ENCODE measurements at regions not wholly inside any gene's neighbourhood (a gene's known extent, or its start where the extent isn't known, plus 50 kb on each side); places are given as distances from the start of the nearest gene placed in this dataset.
"Not testable (repeated sequence)": the region's sequence is repeated elsewhere in the genome, so short reads cannot be mapped to it uniquely, and the experiment has no call there.

DNA sequence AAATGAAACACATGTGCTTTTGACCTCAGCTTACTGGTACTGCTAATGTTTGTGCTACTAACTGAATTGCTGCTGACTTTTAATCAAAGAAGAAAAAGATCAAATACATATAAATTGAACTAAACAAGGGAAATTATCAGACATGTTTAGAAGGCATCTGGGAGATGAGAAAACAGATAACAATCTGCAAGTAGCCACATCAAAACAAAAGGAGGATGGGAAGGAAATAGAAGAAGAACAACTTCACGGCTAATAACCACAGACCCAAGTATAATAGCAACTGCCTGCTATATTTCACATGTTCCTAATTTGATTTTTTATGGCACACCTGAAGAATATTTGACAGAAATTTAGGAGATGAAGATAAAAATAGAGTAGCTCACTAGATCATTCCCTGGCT is 542.6 kb upstream of the SYT4 start:
- no peak for DNase-seq

DNA sequence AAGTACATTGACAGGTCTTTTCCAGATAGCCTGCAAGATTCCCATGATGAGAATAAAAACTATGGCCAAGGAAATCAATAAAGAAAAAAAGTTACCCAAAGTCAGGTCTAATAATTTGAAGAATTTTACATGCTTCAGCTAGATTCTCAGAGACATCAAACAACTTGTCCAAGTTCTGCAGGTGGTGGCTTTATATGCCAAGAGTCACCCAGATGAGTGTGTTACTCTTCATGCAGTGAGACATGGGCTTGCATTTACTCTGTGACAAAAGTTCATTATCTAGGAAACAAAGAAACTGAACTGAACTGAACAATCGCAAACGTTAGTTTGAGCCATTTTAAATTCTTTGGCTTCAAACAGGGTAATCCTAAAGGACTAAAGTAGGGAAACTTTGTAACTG is 548.5 kb upstream of the SYT4 start:
- DNase-seq: no peak

DNA sequence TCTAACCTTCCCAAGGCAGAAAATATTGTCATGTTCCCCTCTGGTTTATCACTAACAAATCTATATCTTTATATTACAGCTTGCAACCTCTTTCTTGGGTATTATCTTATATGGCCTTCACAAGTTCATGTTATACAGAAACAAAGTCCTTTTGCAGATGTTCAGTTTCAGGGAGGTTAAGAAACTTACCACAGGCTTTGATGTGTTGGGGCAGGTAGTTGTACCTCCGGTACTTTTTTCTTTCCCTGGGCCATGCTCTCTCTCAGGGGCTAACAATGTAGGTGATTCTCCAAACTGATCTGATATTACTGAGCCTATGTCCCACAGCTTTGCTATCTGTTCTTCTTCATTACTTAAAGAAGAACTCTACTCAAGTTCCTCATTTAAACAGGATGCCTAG is 548.9 kb upstream of the SYT4 start:
- no peak for DNase-seq

DNA sequence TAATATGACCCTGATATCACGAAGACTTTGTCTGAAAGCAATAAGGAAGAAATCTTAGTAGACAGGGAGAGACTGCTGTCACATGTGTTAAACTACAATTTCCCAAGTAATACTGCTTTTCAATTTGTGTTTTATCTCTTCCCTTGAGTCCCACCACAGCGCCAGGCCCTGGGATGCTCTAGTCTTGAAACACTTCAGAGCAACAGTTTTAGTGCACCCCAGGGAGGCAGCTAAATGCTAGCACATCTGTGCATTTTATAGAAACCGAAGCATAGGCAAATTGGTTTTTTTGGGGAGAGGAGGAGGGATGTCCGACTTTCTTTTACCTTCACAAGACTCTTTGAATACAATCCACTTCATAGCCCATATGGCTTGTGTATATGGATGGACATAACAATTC is 550.0 kb upstream of the SYT4 start:
- no peak for DNase-seq

DNA sequence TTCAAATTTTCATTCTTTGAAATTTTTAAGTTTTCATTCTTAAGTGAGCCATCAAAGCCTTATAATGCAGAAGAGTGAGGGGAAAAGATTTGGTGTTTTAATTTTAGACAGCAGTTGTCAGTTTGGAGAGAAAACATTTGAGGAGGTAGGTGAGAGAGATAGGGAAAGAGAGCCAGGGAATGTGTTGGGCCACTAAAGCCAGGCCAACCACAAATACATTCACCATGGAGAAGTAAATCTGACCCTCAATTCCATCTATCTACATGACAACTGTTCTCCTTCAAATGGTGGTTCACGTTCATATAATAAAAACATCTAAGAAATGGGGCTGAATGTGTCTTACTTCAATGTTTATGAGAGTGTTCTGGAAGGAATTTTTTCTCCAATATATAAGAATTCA is 553.0 kb upstream of the SYT4 start:
- no peak for DNase-seq

DNA sequence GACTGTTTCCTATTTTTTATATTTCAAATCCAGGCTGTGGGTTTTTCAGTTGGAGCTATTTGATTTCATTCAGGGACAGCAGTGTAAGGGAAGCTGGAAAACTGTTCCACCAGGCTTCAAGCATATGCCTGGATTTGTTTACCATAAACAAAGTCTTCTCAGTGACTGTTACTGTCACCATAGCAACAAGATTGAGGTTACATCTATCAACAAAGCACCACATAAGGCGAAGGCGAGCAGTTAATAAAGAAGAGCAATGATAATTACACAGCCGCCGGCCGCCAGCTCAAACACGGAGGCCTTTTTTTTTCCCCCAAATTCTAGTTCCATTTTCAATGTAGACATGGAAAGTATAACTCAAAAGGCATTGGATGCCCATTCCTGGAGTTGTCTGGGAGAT is 553.7 kb upstream of the SYT4 start:
- DNase-seq: no peak

DNA sequence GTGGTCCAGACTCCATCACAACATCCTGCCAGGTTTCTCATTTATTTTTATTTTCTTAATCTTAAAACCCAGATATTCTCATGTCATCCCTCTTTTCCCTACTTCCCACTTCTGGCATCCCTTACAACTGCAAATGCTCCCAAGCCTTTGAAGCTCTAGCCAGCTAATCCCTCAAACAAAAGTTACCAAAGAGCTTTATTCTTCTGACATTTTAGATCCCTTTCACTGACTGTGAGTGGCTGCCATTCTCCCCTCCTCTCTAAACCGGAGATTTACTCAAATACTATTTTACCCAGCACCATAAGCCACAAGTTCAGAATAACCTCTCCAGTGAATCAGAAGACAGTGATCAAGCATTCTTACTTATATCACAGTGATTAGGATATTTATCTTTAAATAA is 569.0 kb upstream of the SYT4 start:
- DNase-seq: no peak

DNA sequence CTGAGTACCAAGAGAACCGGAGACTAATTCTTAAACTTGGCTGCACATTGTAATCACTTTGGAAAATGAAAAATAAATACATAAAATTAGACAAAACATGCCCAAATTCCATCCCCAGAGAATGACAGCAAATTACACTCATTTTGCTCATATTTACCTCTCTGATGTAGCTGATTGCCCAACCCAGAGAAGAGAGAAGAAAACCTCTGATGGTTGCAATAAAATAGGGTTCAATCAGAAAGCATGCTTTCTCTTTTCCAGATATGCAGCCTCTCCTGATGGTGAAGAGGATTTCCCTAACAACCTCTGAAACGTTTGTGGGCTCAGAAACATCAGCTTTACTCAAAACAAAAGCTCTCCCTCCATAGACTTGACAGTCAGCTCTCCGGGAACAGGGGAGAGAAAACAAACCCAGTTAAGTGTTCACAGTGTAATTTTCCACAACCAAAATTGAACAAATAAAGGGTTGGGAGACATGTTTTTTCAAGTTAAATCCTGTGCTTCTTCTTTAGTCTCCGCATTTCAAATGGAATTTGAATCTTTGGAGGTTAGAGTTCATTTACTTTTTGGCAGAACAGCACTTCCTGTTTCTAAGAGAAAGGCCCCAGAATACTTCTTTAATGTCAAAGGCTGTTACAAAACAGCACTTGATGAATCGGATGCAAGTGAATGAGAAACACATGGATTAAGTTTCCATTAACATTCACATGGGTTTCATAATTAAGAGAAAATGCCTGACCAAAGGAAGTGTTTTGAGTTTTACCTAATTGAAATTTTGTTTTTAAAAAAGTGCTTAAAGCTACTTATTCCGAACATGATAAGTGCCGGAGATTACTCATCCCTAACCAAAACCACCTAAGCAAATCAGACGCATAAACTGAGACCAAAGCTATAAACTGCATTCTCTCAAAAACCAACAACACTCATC is 570.1 kb upstream of the SYT4 start:
- no peak for DNase-seq

DNA sequence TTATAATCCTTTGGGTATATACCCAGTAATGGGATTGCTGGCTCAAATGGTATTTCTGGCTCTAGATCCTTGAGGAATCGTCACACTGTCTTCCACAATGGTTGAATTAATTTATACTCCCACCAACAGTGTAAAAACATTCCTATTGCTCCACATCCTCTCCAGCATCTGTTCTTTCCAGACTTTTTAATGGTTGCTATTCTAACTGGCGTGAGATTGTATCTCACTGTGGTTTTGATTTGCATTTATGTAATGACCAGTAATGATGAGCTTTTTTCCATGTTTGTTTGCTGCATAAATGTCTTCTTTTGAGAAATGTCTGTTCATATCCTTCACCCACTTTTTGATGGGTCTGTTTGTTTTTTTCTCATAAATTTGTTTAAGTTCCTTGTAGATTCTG is 572.5 kb upstream of the SYT4 start:
- not testable (repeated sequence) for DNase-seq

DNA sequence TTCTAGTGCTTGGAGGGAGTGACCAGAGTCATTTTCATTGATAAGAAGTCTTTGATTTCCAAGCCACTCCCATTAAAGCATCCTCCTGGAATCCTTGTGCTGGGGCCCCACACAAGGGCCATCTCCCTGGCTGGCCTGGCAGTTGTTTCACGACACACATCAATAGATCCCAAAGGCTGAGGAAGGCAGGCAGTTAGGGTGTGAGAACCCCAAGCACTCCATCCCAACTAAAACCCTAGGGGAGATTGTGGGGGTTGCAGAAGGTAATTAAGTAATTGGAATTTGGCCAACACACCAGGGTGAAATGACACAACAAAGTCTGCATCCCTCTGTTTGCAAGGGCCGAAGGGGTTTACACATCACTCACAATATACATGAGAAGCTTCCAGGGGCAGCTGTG is 578.1 kb upstream of the SYT4 start:
- DNase-seq: no peak

DNA sequence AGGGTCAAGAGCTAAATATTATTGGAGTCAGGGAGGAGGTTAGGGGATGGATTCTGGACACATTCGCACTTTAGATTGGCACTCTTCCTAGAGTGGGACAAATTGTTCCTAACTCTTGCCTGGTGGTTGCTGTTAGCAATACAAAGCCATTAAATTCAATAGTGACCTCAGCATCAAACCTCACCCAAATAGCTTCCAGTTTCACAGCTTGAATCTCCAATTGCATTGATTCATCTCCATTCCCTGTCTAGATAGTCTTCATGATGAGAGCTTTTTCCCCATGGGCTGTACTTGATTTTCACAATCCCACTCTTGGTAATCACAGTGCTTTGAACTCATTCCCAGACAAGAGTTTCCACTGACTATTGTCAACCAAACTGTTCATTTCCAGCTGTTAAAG is 585.9 kb upstream of the SYT4 start:
- DNase-seq: no peak

DNA sequence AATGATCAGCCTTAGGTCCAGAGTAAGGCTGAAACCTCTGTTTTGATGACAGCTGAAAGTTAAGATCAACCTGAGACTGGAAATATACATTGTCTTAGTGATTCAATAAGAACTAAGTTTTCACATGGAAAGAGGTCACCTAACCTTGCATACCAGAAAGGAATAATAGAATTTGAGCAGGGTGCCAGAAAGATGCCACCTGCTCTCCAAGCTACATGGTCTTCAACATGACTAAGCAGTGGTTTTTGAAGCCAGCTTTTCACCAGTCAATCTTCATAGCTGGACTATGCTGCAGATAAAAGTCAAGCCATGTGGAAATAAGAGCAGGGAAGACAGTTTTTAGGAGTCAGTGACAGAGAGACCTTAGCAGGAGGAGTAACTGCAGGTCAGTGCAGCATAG is 589.4 kb upstream of the SYT4 start:
- no peak for DNase-seq

DNA sequence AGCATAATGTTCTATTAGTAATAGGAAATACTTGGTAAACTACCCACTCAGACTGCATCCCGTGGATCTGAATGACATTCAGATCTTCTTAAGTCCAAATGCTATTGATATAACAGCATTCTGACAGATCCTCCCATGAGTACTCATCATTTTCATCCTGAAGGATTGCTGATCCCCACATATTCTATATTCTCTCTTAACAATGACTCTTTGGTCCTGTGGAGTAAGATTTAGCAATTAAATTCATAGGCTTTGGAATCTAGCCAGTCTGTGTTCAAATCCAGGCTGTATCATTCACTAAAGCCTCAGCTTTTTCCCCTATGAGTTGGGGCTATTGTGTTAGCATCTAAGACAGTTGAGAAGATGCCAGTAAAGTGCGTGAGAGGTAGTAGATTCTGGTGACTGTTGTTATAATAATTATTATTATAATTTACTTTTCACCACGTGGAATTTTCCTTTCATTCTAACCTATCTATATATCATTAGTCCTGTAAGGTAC is 591.3 kb upstream of the SYT4 start:
- DNase-seq: no peak

DNA sequence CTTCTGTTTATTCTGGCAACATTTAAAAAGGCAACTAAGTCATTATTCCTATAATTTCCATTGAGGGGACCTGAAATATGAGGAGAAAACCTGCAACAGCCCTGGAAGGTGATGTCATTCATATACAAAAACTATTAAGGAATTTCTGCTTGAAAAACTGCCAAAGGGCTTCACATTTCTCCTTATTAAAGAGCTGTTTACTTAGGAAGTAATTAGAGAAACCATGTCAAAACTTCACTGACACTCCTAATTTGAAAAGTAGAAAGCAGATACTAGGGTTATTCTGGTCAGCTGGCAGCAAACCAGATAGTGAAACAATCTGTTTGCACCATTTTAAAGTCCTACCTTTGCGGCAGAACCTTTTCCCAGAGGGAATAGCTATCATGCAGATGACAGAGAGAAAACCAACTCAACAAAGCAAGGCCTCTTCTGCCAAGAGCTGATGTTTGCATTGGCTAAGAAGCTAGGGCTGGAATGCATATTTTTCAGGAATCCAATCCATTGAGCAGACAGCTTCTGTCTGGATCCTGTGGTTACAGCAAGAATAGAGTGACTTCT is 592.2 kb upstream of the SYT4 start:
- DNase-seq: no peak

DNA sequence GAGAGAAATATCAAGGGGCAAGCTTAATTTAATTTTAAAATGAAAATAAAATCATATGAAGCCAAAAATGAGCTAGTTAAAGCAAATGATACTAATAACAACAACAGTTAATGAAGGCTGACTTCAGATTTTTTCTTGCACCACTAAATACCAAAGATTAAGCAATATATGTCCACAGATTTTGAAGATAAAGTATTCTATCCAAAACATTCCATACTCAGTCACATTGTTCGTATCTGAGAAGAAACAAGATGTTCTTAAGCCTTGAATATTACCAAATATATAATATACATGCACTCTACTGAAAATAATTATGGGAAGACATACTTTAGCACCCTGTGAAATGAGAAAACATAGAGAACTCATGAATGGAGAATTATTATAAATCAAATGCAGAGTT is 593.3 kb upstream of the SYT4 start:
- DNase-seq: no peak

DNA sequence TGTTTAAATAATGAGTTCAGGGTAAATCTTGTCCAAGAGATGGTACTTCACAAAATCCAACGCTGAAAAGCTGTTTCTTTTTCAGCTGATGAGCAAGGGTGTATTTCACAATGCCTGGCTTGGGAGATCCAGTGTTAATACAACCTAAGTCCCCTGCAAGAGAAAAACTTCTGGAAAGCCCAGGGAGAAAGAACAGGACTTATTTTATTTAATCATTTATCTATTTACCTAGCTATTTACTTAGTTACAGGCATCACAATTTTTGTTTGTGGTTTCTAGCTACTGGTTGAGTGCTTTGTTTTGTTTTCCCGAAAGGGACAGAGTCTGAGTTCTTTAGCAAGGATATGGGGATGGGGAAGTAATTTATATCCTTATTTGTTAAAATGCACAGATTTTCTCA is 598.2 kb upstream of the SYT4 start:
- DNase-seq: no peak

DNA sequence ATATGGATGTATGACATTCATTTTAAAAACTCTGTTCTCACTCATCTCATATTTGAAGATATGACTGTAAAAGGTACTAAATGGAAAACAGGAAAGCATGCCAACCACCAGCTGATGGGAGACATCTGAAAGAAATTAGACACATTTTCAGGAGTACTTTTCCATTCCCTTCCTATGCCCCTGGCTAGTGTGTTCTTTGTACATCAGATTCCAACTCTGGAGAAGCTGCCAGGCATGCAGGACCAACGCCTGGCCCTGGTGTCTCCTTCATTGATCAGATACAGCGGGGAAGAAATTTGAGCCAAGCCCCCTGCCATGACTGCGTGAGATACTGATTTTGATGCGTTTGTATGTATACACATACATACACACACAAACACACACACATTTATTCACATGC is 599.0 kb upstream of the SYT4 start:
- no peak for DNase-seq

DNA sequence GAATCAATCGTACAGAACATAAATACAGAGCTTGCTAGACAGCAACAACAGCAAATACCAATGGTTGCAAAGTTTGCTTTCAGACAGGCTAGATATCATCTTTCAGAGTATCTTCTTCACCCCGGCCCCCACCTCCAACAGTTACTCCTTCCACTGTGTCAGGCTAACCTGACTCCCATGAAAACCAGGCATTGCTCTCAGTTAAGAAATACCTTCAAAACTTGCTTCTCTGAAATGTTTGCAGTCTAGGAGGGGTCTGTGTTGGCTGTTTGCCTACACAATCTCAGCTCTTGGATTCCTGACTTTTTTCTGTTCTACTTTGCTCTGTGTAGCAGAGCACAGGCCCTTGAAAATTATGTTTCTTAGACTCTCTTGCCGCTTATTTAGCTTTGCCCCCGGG is 599.5 kb upstream of the SYT4 start:
- no peak for DNase-seq

DNA sequence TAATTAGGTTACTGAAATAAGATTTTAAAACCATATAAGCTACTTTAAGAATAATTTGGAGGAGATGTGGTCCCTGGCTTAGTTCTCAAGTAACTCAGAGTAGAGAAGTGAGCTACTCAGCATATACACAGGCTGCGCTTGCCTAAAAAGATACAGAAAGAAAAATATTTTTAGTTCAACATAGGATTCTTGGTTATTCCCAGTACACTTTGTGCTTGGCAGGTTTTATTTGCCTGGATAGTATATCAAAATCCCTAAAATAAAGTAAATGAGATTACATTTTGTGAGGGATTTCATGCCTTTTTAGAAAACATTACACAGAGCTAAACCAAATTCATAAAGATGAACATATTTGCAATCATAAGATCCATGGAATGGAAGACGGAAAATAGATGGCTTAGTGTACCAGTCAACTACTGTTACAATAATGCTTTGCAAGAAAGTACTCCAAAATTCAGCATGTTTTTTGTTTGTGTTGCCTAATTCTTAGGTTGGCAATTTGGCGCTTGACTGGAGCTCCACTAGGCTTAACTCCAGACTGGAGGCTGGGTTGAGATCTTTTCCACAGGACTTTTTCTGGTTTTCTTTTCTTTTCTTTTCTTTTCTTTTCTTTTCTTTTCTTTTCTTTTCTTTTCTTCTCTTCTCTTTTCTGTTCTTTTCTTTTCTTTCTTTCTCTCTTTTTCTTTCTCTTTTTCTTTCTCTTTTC is 600.5 kb upstream of the SYT4 start:
- no peak for DNase-seq

DNA sequence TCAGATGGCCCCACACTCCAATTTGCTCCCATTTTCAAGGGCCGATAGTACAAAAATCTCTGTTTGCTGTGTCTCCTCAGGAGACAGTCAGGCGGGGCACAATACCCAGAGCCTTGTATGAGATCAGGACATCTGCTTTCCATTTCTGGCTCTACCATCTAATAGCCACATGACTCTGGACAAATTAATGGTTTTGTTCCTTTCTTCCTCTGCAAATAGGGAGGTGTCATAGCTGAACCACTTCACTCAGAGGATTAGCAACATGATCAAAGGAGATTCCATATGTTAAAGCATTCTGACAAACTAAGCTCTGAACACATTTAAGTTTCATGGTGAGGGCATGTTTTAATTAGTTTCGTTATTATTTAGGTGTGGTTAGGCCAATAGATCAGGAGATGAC is 602.1 kb upstream of the SYT4 start:
- no peak for DNase-seq

DNA sequence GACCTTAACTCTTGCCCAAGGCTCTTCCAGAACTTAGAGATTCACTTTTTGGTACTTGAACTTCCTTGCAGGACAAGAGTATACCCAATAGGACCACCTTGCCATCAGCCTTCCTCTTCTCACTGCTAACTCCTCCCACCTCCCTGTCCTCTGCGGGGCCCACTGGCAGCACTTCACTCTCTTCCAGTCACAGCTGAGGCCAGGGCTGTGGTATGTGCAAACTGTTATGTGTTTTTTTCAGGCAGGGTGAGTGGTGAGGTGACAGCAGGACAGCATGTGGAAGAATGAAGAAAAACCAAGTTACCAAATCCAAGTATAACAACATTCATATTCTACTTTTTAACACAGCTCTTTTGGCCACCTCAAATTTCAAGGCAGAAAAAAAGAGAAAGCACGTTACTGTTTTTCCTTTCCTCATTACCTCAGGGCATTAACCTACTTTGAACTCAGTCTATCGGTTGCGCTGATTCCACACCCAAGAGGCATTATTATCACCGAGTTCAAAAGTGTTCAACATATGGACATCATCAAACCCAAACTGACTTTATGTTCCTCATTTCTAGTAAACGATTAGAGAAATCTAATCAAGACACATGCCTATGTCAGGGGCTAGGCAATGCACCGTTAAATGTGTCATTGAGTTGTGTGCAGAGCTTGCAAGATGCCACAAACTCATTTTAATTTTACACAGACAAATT is 605.2 kb upstream of the SYT4 start:
- DNase-seq: no peak

DNA sequence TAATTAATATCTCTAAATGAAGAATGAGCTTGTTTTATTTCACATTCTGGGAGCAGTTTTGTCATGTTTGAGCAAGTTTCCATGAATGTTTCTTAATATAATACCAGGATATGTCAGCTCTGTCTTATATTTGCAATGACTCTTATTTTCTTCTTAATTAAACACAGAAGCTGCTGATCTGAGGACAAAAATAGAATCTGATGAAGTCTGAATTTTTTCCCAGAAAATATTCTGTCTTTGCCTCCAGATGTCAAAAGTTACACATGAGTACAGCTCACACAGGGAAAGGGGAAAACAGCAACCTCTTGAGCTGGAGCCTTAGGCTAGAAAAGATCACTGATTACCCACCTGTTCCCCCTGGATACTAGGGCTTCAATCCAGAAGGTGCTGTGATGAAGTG is 606.6 kb upstream of the SYT4 start:
- DNase-seq: no peak

DNA sequence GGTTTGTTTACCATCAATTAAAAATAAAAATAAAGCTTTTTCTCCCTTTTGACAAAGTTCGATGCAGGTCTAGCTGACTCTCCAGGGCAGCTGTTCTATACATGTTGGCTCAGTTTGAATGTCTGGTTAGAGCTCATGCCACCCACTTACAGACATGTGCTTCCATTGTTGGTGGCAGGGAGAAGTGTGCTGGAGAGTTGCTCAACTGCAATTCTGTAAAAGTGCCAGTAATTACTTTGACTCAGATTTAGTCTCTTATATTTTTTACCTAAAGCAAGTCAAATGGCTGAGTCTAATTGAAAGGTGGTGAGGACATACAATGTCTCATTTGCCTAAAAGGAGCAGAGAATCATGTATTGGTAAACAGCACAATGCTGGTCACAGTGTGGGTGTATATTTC is 609.1 kb upstream of the SYT4 start:
- no peak for DNase-seq

DNA sequence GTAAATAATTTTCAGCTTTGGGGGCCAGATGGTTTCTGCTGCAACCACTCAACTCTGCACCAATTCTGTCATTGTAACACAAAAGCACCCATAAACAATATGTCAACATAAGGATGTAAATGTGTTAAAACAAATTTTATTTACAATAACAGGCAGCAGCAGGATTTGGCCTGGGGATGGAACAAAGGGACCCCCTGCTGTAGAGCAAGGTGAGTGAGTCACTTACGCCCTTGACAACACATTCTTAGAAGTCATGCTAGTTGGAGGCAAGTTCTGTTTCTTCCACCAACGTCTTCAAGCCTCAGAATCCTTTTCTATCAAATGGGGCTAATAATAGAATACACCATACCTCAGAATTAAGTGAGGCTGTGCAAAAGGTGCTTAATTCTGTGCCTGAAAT is 610.2 kb upstream of the SYT4 start:
- no peak for DNase-seq

Measured in GDM1 (cell line).